Astrocyte (in vitro differentiated cells and primary cell): ENCODE measurements at regions not wholly inside any gene's neighbourhood (a gene's known extent, or its start where the extent isn't known, plus 50 kb on each side); places are given as distances from the start of the nearest gene placed in this dataset.

Experiments
- CTCF ChIP-seq: IDR thresholded peaks from 2 replicates; pipeline ENCODE4 v1.5.1; 2011; ENCODE audit warnings: low read depth, mild to moderate bottlenecking, inconsistent platforms, low read length, moderate library complexity; ENCODE audit not compliant: insufficient read depth
- EZH2 ChIP-seq: IDR thresholded peaks from 2 replicates; pipeline ENCODE4 v1.6.1; 2012; ENCODE audit warnings: mild to moderate bottlenecking, low read length, inconsistent platforms; ENCODE audit not compliant: insufficient read depth

GRCh38 chr5:74429495-74429894, 211.0 kb downstream of the ENC1 start:
- no peak for TF ChIP-seq CTCF
- TF ChIP-seq EZH2, result no peak
